NCI-H2081 treated with DMSO at 0.1 percent for 48 hours (cell line): ENCODE measurements at regions not wholly inside any gene's neighbourhood (a gene's known extent, or its start where the extent isn't known, plus 50 kb on each side); places are given as distances from the start of the nearest gene placed in this dataset.

Source experiments
- DNase-seq: peaks from one replicate; lab custom pipeline; 2025; lab: John Stamatoyannopoulos, UW

- DNase-seq, result no peak
Observed at GRCh38 chrX:40182615-40183014, 84.9 kb upstream of the BCOR start.

- no peak for DNase-seq
Observed at GRCh38 chrX:40182095-40182494, 84.3 kb upstream of the BCOR start.

- no peak for DNase-seq
Observed at GRCh38 chrX:40179283-40179682, 81.5 kb upstream of the BCOR start.

GRCh38 chrX:40177942-40178715, 80.4 kb upstream of the BCOR start:
- DNase-seq, result no peak

GRCh38 chrX:40177489-40177888, 79.7 kb upstream of the BCOR start:
- no peak for DNase-seq

GRCh38 chrX:40177117-40177430, 79.3 kb upstream of the BCOR start:
- DNase-seq, result no peak

- no peak for DNase-seq
Observed at GRCh38 chrX:40176351-40177116, 78.8 kb upstream of the BCOR start.

- no peak for DNase-seq
Observed at GRCh38 chrX:40175511-40176350, 78.0 kb upstream of the BCOR start.

- peak; percentile 31 for DNase-seq
Observed at GRCh38 chrX:40174854-40175510, 77.2 kb upstream of the BCOR start.

- no peak for DNase-seq
Observed at GRCh38 chrX:40174001-40174853, 76.5 kb upstream of the BCOR start.

GRCh38 chrX:40173143-40174000, 75.6 kb upstream of the BCOR start:
- no peak for DNase-seq

- DNase-seq, result no peak
Observed at GRCh38 chrX:40172401-40173142, 74.8 kb upstream of the BCOR start.

- no peak for DNase-seq
Observed at GRCh38 chrX:40171513-40172400, 74.0 kb upstream of the BCOR start.

GRCh38 chrX:40170830-40171512, 73.2 kb upstream of the BCOR start:
- DNase-seq, result no peak

- peak; percentile 59 for DNase-seq
Observed at GRCh38 chrX:40169193-40170101, 71.7 kb upstream of the BCOR start.

GRCh38 chrX:40168480-40169011, 70.8 kb upstream of the BCOR start:
- peak; percentile 23 for DNase-seq
